CD4-positive, CD25-positive, alpha-beta regulatory T cell (primary cell): ENCODE measurements at regions not wholly inside any gene's neighbourhood (a gene's known extent, or its start where the extent isn't known, plus 50 kb on each side); places are given as distances from the start of the nearest gene placed in this dataset.

Experiments used
- ATAC-seq, 2 donors: fragments of 150-1000 bp; cut with Tn5 transposase; one replicate each; pipeline ENCODE4 v1.10.0; 2021; ENCODE audit warnings: low read depth in 2 of 2, moderate number of reproducible peaks in 2 of 2, moderate library complexity in 1 of 2
- DNase-seq, 3 donors: peaks; one replicate each; pipeline versions ENCODE4 v3.0.0 to v3.0.0-alpha.2; 2012 to 2022; ENCODE audit warnings: mixed read lengths in 1 of 3
- H3K27ac ChIP-seq: one replicate; pipeline ENCODE4 v1.7.0; 2013; ENCODE audit warnings: mild to moderate bottlenecking, low read length; ENCODE audit not compliant: insufficient read depth, poor library complexity, severe bottlenecking
- H3K27me3 ChIP-seq: one replicate; pipeline ENCODE4 v1.7.0; 2013; ENCODE audit warnings: low read length; ENCODE audit not compliant: control insufficient read depth, insufficient read depth
- H3K36me3 ChIP-seq: one replicate; pipeline ENCODE4 v1.7.0; 2013; ENCODE audit warnings: mild to moderate bottlenecking, low read length, moderate library complexity; ENCODE audit not compliant: control insufficient read depth, insufficient read depth
- H3K4me1 ChIP-seq: 2 replicates; pipeline ENCODE4 v1.7.0; 2013; ENCODE audit warnings: mild to moderate bottlenecking, low read length; ENCODE audit not compliant: insufficient read depth, control insufficient read depth, poor library complexity, severe bottlenecking
- H3K4me3 ChIP-seq: one replicate; pipeline ENCODE4 v1.7.0; 2013; ENCODE audit warnings: low read depth, mild to moderate bottlenecking, low read length, moderate library complexity
- H3K9me3 ChIP-seq, 2 experiments: 1 replicate in 1 of 2; 2 replicates in 1 of 2; pipeline ENCODE4 v1.7.0; 2013; ENCODE audit warnings: low read length in 2 of 2, mild to moderate bottlenecking in 1 of 2, moderate library complexity in 1 of 2; ENCODE audit not compliant: control insufficient read depth in 2 of 2
- H3K27ac Mint-ChIP-seq, 3 donors: one replicate each; pipeline ENCODE4 v1.8.0; 2020 to 2022; ENCODE audit warnings: mild to moderate bottlenecking in 3 of 3, mixed read lengths in 3 of 3, moderate library complexity in 2 of 3
- H3K27me3 Mint-ChIP-seq: one replicate; pipeline ENCODE4 v1.8.0; 2022; ENCODE audit warnings: mild to moderate bottlenecking, mixed read lengths
- H3K36me3 Mint-ChIP-seq: one replicate; pipeline ENCODE4 v1.8.0; 2020; ENCODE audit warnings: mixed read lengths
- H3K4me1 Mint-ChIP-seq, 4 donors: one replicate each; pipeline ENCODE4 v1.8.0; 2020 to 2022; ENCODE audit warnings: mixed read lengths in 4 of 4, mild to moderate bottlenecking in 1 of 4
- H3K4me3 Mint-ChIP-seq, 4 donors: one replicate each; pipeline ENCODE4 v1.8.0; 2020 to 2022; ENCODE audit warnings: mild to moderate bottlenecking in 4 of 4, mixed read lengths in 4 of 4, moderate library complexity in 3 of 4
- H3K9me3 Mint-ChIP-seq, 7 donors: one replicate each; pipeline ENCODE4 v1.8.0; 2020 to 2022; ENCODE audit warnings: mixed read lengths in 7 of 7, mild to moderate bottlenecking in 3 of 7, moderate library complexity in 2 of 7

GRCh38 chr5:39843767-39844166 lies 419.0 kb upstream of the DAB2 start:
- Histone ChIP-seq H3K36me3 (no peaks in the 10 kb centered on the region), H3K9me3 (no peaks in the 10 kb centered on the region), H3K27me3 (peaks cover 5% of the 10 kb centered on the region), H3K4me1 (no peaks in the 10 kb centered on the region), H3K4me3 (no peak overlapping the region), H3K27ac (no peak overlapping the region)
- Mint-ChIP-seq H3K27ac (no peak overlapping the region), H3K4me1 (no peaks in the 10 kb centered on the region), H3K36me3 (no peaks in the 10 kb centered on the region), H3K27me3 (peaks cover 9% of the 10 kb centered on the region), H3K4me3 (no peak overlapping the region), H3K9me3 (peaks cover 0 to 6% (median 1%) of the 10 kb centered on the region in 7 donors)
- ATAC-seq (no peak), DNase-seq (no peak)

- DNase-seq, result no peak
- Histone ChIP-seq H3K4me3 (no peak overlapping the region), H3K9me3 (no peaks in the 10 kb centered on the region), H3K36me3 (no peaks in the 10 kb centered on the region), H3K4me1 (no peaks in the 10 kb centered on the region), H3K27ac (no peak overlapping the region), H3K27me3 (peaks cover 4% of the 10 kb centered on the region)
- H3K27ac Mint-ChIP-seq, result no peak overlapping the region
- no peak overlapping the region for H3K4me3 Mint-ChIP-seq
- peaks cover 0 to 5% (median 1%) of the 10 kb centered on the region in 7 donors for H3K9me3 Mint-ChIP-seq
- no peaks in the 10 kb centered on the region for H3K4me1 Mint-ChIP-seq
- H3K36me3 Mint-ChIP-seq, result no peaks in the 10 kb centered on the region
- no peaks in the 10 kb centered on the region for H3K27me3 Mint-ChIP-seq
- ATAC-seq, result no peak
Measured at GRCh38 chr5:39835371-39835770, 410.6 kb upstream of the DAB2 start.

GRCh38 chr5:39829441-39829840 lies 404.7 kb upstream of the DAB2 start:
- Mint-ChIP-seq H3K27me3 (no peaks in the 10 kb centered on the region), H3K27ac (no peak overlapping the region)

GRCh38 chr5:39826051-39826450 lies 401.3 kb upstream of the DAB2 start:
- no peaks in the 10 kb centered on the region for H3K4me1 Mint-ChIP-seq

More at GRCh38 chr5:39829441-39829840, 404.7 kb upstream of the DAB2 start:
- no peaks in the 10 kb centered on the region for H3K9me3 Mint-ChIP-seq
- Histone ChIP-seq H3K27me3 (peaks cover 2% of the 10 kb centered on the region), H3K27ac (no peak overlapping the region), H3K36me3 (no peaks in the 10 kb centered on the region), H3K4me3 (no peak overlapping the region), H3K4me1 (no peaks in the 10 kb centered on the region), H3K9me3 (no peaks in the 10 kb centered on the region)
- no peak for DNase-seq
- H3K36me3 Mint-ChIP-seq, result no peaks in the 10 kb centered on the region
- ATAC-seq, result no peak
- H3K4me3 Mint-ChIP-seq, result no peak overlapping the region
- no peaks in the 10 kb centered on the region for H3K4me1 Mint-ChIP-seq

DNA sequence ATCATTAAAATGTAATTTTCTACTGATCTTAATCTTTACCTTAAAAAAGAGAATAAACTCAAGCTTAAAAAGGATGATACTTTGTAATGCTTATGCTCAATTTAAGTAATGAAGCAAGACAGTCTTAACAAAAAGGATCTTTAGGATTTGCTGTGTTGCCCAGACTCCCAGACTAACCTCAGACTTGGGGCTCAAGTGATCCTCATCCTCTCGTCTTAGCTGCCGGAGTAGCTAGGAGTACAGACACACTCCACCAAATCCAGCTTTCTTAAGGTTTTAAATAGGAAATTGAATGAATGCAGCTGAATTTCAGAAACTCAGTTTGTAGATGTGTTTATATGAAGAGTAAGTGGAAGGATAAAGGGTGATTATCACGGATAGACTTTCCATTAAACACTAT lies 400.5 kb upstream of the DAB2 start:
- Mint-ChIP-seq H3K9me3 (no peaks in the 10 kb centered on the region), H3K27ac (no peak overlapping the region), H3K27me3 (peaks cover 4% of the 10 kb centered on the region), H3K36me3 (no peaks in the 10 kb centered on the region), H3K4me3 (no peak overlapping the region), H3K4me1 (no peaks in the 10 kb centered on the region)
- Histone ChIP-seq H3K9me3 (no peaks in the 10 kb centered on the region), H3K4me1 (no peaks in the 10 kb centered on the region), H3K4me3 (no peak overlapping the region), H3K27ac (no peak overlapping the region), H3K36me3 (no peaks in the 10 kb centered on the region), H3K27me3 (no peaks in the 10 kb centered on the region)
- DNase-seq (no peak), ATAC-seq (no peak)

More at GRCh38 chr5:39826051-39826450, 401.3 kb upstream of the DAB2 start:
- H3K4me3 ChIP-seq, result no peak overlapping the region
- no peaks in the 10 kb centered on the region for H3K36me3 ChIP-seq
- DNase-seq, result no peak
- no peaks in the 10 kb centered on the region for H3K9me3 Mint-ChIP-seq
- no peak overlapping the region for H3K27ac Mint-ChIP-seq
- H3K27me3 Mint-ChIP-seq, result peaks cover 4% of the 10 kb centered on the region
- no peaks in the 10 kb centered on the region for H3K9me3 ChIP-seq
- ATAC-seq, result no peak
- H3K27ac ChIP-seq, result no peak overlapping the region
- no peaks in the 10 kb centered on the region for H3K36me3 Mint-ChIP-seq
- no peaks in the 10 kb centered on the region for H3K27me3 ChIP-seq
- no peak overlapping the region for H3K4me3 Mint-ChIP-seq
- H3K4me1 ChIP-seq, result no peaks in the 10 kb centered on the region

GRCh38 chr5:39822020-39822419 lies 397.2 kb upstream of the DAB2 start:
- H3K27me3 ChIP-seq, result no peaks in the 10 kb centered on the region
- H3K9me3 Mint-ChIP-seq, result no peaks in the 10 kb centered on the region
- no peaks in the 10 kb centered on the region for H3K4me1 Mint-ChIP-seq
- no peak overlapping the region for H3K4me3 Mint-ChIP-seq
- no peaks in the 10 kb centered on the region for H3K9me3 ChIP-seq
- H3K4me1 ChIP-seq, result no peaks in the 10 kb centered on the region
- DNase-seq (no peak), ATAC-seq (no peak)
- no peaks in the 10 kb centered on the region for H3K36me3 Mint-ChIP-seq
- H3K27ac ChIP-seq, result no peak overlapping the region
- no peak overlapping the region for H3K27ac Mint-ChIP-seq
- H3K36me3 ChIP-seq, result no peaks in the 10 kb centered on the region
- no peak overlapping the region for H3K4me3 ChIP-seq
- H3K27me3 Mint-ChIP-seq, result peaks cover 7% of the 10 kb centered on the region

DNA sequence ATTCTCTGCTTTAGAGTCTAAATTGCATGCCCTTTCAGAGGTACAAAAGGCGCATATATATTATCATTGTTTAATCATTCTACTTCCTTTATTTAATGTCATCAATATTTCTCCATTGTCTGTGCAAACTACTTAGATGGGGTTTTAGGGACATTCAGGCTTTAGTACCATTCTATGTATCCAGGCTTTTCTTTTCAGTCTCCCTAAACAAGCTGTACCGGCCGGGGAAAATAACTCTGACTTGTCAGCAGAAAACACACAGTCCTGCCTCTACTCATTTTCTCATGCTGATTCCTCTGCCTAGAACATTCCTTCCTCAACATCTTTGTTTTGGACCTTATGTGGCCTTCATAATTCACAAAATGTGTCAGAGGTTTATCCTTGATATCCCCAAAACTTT lies 392.1 kb upstream of the DAB2 start:
- Mint-ChIP-seq H3K27me3 (peaks cover 18% of the 10 kb centered on the region), H3K27ac (no peak overlapping the region), H3K9me3 (no peaks in the 10 kb centered on the region), H3K36me3 (no peaks in the 10 kb centered on the region), H3K4me1 (no peaks in the 10 kb centered on the region), H3K4me3 (no peak overlapping the region)
- Histone ChIP-seq H3K4me3 (no peak overlapping the region), H3K9me3 (no peaks in the 10 kb centered on the region), H3K27ac (no peak overlapping the region), H3K36me3 (no peaks in the 10 kb centered on the region), H3K27me3 (peaks cover 7% of the 10 kb centered on the region), H3K4me1 (no peaks in the 10 kb centered on the region)
- ATAC-seq, result no peak
- no peak for DNase-seq

GRCh38 chr5:39816156-39816845 lies 391.5 kb upstream of the DAB2 start:
- H3K9me3 ChIP-seq, result no peaks in the 10 kb centered on the region
- H3K36me3 Mint-ChIP-seq, result no peaks in the 10 kb centered on the region
- peaks cover 7% of the 10 kb centered on the region for H3K27me3 ChIP-seq
- DNase-seq (no peak), ATAC-seq (no peak)
- no peak overlapping the region for H3K27ac Mint-ChIP-seq
- no peak overlapping the region for H3K4me3 ChIP-seq
- no peaks in the 10 kb centered on the region for H3K36me3 ChIP-seq
- peaks cover 18% of the 10 kb centered on the region for H3K27me3 Mint-ChIP-seq
- no peak overlapping the region for H3K27ac ChIP-seq
- H3K4me1 Mint-ChIP-seq, result no peaks in the 10 kb centered on the region
- no peaks in the 10 kb centered on the region for H3K9me3 Mint-ChIP-seq
- no peaks in the 10 kb centered on the region for H3K4me1 ChIP-seq
- no peak overlapping the region for H3K4me3 Mint-ChIP-seq
